Astrocyte (in vitro differentiated cells and primary cell): ENCODE measurements at regions not wholly inside any gene's neighbourhood (a gene's known extent, or its start where the extent isn't known, plus 50 kb on each side); places are given as distances from the start of the nearest gene placed in this dataset.

ENCODE experiments used
- EZH2 ChIP-seq: IDR thresholded peaks from 2 replicates; pipeline ENCODE4 v1.6.1; 2012; ENCODE audit warnings: mild to moderate bottlenecking, low read length, inconsistent platforms; ENCODE audit not compliant: insufficient read depth
- TF ChIP-seq, protein P1 (sequence below): IDR thresholded peaks from 2 replicates; pipeline ENCODE4 v1.5.1; 2011; ENCODE audit warnings: low read depth, mild to moderate bottlenecking, inconsistent platforms, low read length, moderate library complexity; ENCODE audit not compliant: insufficient read depth

GRCh38 chr10:56605051-56605450 lies 244.0 kb upstream of the ZWINT start:
- TF ChIP-seq, protein P1, sequence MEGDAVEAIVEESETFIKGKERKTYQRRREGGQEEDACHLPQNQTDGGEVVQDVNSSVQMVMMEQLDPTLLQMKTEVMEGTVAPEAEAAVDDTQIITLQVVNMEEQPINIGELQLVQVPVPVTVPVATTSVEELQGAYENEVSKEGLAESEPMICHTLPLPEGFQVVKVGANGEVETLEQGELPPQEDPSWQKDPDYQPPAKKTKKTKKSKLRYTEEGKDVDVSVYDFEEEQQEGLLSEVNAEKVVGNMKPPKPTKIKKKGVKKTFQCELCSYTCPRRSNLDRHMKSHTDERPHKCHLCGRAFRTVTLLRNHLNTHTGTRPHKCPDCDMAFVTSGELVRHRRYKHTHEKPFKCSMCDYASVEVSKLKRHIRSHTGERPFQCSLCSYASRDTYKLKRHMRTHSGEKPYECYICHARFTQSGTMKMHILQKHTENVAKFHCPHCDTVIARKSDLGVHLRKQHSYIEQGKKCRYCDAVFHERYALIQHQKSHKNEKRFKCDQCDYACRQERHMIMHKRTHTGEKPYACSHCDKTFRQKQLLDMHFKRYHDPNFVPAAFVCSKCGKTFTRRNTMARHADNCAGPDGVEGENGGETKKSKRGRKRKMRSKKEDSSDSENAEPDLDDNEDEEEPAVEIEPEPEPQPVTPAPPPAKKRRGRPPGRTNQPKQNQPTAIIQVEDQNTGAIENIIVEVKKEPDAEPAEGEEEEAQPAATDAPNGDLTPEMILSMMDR = no peak
- no peak for TF ChIP-seq EZH2
